OCI-LY1 (cell line): ENCODE measurements at regions not wholly inside any gene's neighbourhood (a gene's known extent, or its start where the extent isn't known, plus 50 kb on each side); places are given as distances from the start of the nearest gene placed in this dataset.

Experiments
- H2AFZ ChIP-seq: fragments of 200-600 bp; sonication (generic), shearing (Covaris generic); 2 replicates; pipeline ENCODE4 v1.6.0; 2014; ENCODE audit warnings: antibody characterized with exemption, mild to moderate bottlenecking, low read length
- H3F3A ChIP-seq: fragments of 200-600 bp; sonication (generic), shearing (Covaris generic); 2 replicates; pipeline ENCODE4 v1.6.0; 2014; ENCODE audit warnings: mild to moderate bottlenecking, antibody characterized with exemption, low read length, moderate library complexity; ENCODE audit not compliant: insufficient read depth
- H3K27ac ChIP-seq: fragments of 200-600 bp; sonication (generic); 2 replicates; pipeline ENCODE4 v1.5.1; 2014; ENCODE audit warnings: low read length, mixed run types, mild to moderate bottlenecking, low read depth; ENCODE audit not compliant: poor library complexity, severe bottlenecking
- H3K27me3 ChIP-seq: fragments of 200-600 bp; sonication (generic); 2 replicates; pipeline ENCODE4 v1.6.0; 2014; ENCODE audit warnings: antibody characterized with exemption, mild to moderate bottlenecking, low read length, moderate library complexity; ENCODE audit not compliant: insufficient read depth
- H3K36me3 ChIP-seq: fragments of 200-600 bp; sonication (generic); 2 replicates; pipeline ENCODE4 v1.6.1; 2014; ENCODE audit warnings: mild to moderate bottlenecking, antibody characterized with exemption, low read length, moderate library complexity, mixed read lengths; ENCODE audit not compliant: insufficient read depth
- H3K4me1 ChIP-seq: fragments of 200-600 bp; sonication (generic); 2 replicates; pipeline ENCODE4 v1.5.1; 2014; ENCODE audit warnings: mild to moderate bottlenecking, low read length, moderate library complexity; ENCODE audit not compliant: insufficient read depth, severe bottlenecking
- H3K4me2 ChIP-seq: fragments of 200-600 bp; sonication (generic), shearing (Covaris generic); 2 replicates; pipeline ENCODE4 v1.6.1; 2014; ENCODE audit warnings: low read length
- H3K4me3 ChIP-seq: fragments of 200-600 bp; sonication (generic); 2 replicates; pipeline ENCODE4 v1.5.1; 2014; ENCODE audit warnings: low read length, low read depth, mild to moderate bottlenecking, mixed read lengths; ENCODE audit not compliant: poor library complexity, severe bottlenecking
- H3K79me2 ChIP-seq: fragments of 200-600 bp; shearing (Covaris generic); 2 replicates; pipeline ENCODE4 v1.6.1; 2016; ENCODE audit warnings: mixed run types, low read length, mixed read lengths; ENCODE audit not compliant: insufficient read depth
- H3K9ac ChIP-seq: fragments of 200-600 bp; sonication (generic), shearing (Covaris generic); 2 replicates; pipeline ENCODE4 v1.6.1; 2014; ENCODE audit warnings: mild to moderate bottlenecking, low read length, mixed read lengths
- H3K9me2 ChIP-seq: fragments of 200-600 bp; sonication (generic), shearing (Covaris generic); 2 replicates; pipeline ENCODE4 v1.6.1; 2014; ENCODE audit warnings: low read depth, mild to moderate bottlenecking, low read length, mixed read lengths
- H3K9me3 ChIP-seq: fragments of 200-600 bp; shearing (Covaris generic); 2 replicates; pipeline ENCODE4 v1.6.1; 2014; ENCODE audit warnings: low read length, mixed read lengths
- H4K20me1 ChIP-seq: fragments of 200-600 bp; sonication (generic), shearing (Covaris generic); 2 replicates; pipeline ENCODE4 v1.6.0; 2016; ENCODE audit warnings: mild to moderate bottlenecking, low read length; ENCODE audit not compliant: insufficient read depth
- EZH2 ChIP-seq: fragments of 200-600 bp; sonication (generic), shearing (Covaris generic); IDR thresholded peaks from 2 replicates; pipeline ENCODE4 v1.8.0; 2017; ENCODE audit warnings: borderline replicate concordance, mixed run types, mild to moderate bottlenecking, antibody characterized with exemption, low read length, moderate library complexity, mixed read lengths
- TF ChIP-seq, protein P1 (sequence below): fragments of 200-600 bp; sonication (generic), shearing (Covaris generic); IDR thresholded peaks from 2 replicates; pipeline ENCODE4 v1.5.1; 2017; ENCODE audit warnings: mild to moderate bottlenecking, antibody characterized with exemption, low read length, moderate library complexity, mixed read lengths

DNA sequence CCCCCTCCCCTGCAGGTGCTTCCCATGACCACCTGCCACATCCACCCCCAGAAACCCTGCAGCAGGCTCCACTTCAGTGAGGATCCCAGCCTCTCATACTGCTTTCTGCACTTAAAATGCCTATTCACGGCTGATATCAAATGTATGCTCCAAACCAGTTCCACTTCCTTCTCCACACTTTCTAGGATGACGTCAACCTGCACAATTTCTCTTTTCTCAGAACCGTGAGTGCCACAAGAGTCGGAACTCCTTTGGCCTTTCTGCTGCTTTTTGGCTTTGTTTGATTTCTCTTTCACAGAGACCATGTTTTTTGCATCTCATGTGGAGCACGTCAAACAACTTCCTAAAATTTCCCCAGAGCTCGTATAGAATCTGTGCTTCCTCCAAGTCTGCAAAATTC lies 378.8 kb upstream of the TNRC6C start:
- Histone ChIP-seq H3K79me2 (no peaks in the 10 kb centered on the region), H3K4me2 (no peak overlapping the region), H3K36me3 (no peaks in the 10 kb centered on the region), H2AFZ (no peak overlapping the region), H3K9ac (no peak overlapping the region), H3K27ac (no peak overlapping the region), H3K9me3 (no peaks in the 10 kb centered on the region), H4K20me1 (no peaks in the 10 kb centered on the region), H3F3A (no peaks in the 10 kb centered on the region), H3K4me1 (no peaks in the 10 kb centered on the region), H3K4me3 (no peak overlapping the region), H3K27me3 (0 out of 2 replicates have a peak, but pooled peaks cover 1% of the 10 kb centered on the region), H3K9me2 (no peaks in the 10 kb centered on the region)
- TF ChIP-seq EZH2 = no peak
- TF ChIP-seq, protein P1, sequence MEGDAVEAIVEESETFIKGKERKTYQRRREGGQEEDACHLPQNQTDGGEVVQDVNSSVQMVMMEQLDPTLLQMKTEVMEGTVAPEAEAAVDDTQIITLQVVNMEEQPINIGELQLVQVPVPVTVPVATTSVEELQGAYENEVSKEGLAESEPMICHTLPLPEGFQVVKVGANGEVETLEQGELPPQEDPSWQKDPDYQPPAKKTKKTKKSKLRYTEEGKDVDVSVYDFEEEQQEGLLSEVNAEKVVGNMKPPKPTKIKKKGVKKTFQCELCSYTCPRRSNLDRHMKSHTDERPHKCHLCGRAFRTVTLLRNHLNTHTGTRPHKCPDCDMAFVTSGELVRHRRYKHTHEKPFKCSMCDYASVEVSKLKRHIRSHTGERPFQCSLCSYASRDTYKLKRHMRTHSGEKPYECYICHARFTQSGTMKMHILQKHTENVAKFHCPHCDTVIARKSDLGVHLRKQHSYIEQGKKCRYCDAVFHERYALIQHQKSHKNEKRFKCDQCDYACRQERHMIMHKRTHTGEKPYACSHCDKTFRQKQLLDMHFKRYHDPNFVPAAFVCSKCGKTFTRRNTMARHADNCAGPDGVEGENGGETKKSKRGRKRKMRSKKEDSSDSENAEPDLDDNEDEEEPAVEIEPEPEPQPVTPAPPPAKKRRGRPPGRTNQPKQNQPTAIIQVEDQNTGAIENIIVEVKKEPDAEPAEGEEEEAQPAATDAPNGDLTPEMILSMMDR = no peak

DNA sequence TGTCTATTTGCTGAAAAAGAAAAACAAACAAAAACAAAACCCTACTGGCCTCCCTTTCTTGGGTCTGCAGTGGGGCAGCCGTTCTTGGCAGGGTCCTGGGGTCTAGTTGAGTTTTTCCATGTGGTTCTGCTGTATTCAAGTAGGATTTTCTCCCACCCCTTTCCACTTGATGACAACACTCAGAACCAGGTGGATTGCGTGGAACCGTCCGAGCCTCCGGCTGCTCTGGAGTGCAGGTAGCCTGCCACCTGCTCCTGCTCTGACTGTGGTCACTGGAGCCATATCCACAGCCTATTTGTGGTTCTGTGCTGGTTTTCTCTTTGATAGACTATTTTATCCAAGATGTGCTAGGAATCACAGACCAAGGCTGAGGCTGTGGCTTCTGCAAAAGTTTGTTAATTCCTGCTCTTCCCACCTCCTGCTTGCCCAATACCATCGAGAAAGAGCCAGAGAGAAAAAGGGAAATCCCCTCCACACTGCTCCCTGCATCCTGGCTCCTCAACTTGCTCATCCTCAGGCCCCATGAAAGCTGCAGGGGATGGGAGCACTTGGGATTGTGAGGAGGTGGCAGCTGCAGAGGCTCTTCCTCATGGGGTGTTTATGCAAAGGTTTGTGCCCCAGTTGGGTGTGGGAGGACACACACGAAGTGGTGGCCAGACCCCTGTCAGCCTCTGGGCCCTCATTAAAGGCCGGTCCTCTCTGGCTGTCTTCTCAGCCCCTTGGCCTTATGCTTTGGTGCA lies 377.8 kb upstream of the TNRC6C start:
- Histone ChIP-seq H2AFZ (no peak overlapping the region), H3K9me3 (no peaks in the 10 kb centered on the region), H4K20me1 (no peaks in the 10 kb centered on the region), H3K27me3 (0 out of 2 replicates have a peak, but pooled peaks cover 4% of the 10 kb centered on the region), H3K27ac (no peak overlapping the region), H3K4me1 (no peaks in the 10 kb centered on the region), H3K36me3 (no peaks in the 10 kb centered on the region), H3F3A (no peaks in the 10 kb centered on the region), H3K4me2 (no peak overlapping the region), H3K4me3 (no peak overlapping the region), H3K79me2 (no peaks in the 10 kb centered on the region), H3K9me2 (no peaks in the 10 kb centered on the region), H3K9ac (no peak overlapping the region)
- TF ChIP-seq, protein P1 = no peak
- no peak for TF ChIP-seq EZH2

DNA sequence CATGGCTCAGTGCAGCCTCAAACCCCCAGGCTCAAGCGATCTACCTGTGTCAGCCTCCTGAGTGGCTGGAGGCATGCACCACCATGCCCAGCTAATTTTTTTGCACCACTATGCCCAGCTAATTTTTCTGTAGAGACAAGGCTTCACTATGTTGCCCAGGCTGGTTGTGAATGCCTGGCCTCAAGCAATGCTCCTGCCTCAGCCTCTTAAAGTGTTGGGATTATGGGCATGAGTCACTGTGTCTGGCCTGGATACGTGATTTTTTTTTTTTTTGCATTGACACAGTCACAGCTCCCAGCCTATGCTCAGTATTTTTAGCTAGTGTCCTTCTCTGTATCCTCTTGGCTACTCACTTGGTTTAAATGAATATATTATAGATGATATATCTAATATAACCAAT lies 377.0 kb upstream of the TNRC6C start:
- Histone ChIP-seq H3K27me3 (0 out of 2 replicates have a peak, but pooled peaks cover 4% of the 10 kb centered on the region), H3K36me3 (no peaks in the 10 kb centered on the region), H3K27ac (no peak overlapping the region), H4K20me1 (no peaks in the 10 kb centered on the region), H3K9me3 (no peaks in the 10 kb centered on the region), H3K9me2 (no peaks in the 10 kb centered on the region), H3K4me1 (no peaks in the 10 kb centered on the region), H3K79me2 (no peaks in the 10 kb centered on the region), H3K9ac (no peak overlapping the region), H3F3A (no peaks in the 10 kb centered on the region), H3K4me2 (no peak overlapping the region), H2AFZ (no peak overlapping the region), H3K4me3 (no peak overlapping the region)
- TF ChIP-seq, protein P1 = no peak
